ENCODE measurements at regions not wholly inside any gene's neighbourhood (a gene's known extent, or its start where the extent isn't known, plus 50 kb on each side); places are given as distances from the start of the nearest gene placed in this dataset.

- no peak for TF ChIP-seq POLR2A (IDR thresholded peaks at IDR 0.05)
- TF ChIP-seq, protein P1, sequence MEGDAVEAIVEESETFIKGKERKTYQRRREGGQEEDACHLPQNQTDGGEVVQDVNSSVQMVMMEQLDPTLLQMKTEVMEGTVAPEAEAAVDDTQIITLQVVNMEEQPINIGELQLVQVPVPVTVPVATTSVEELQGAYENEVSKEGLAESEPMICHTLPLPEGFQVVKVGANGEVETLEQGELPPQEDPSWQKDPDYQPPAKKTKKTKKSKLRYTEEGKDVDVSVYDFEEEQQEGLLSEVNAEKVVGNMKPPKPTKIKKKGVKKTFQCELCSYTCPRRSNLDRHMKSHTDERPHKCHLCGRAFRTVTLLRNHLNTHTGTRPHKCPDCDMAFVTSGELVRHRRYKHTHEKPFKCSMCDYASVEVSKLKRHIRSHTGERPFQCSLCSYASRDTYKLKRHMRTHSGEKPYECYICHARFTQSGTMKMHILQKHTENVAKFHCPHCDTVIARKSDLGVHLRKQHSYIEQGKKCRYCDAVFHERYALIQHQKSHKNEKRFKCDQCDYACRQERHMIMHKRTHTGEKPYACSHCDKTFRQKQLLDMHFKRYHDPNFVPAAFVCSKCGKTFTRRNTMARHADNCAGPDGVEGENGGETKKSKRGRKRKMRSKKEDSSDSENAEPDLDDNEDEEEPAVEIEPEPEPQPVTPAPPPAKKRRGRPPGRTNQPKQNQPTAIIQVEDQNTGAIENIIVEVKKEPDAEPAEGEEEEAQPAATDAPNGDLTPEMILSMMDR (IDR thresholded peaks at IDR 0.05), result no peak
Observed at GRCh38 chr1:195908121-195908520, 700.1 kb downstream of the KCNT2 start.
